ENCODE measurements at regions not wholly inside any gene's neighbourhood (a gene's known extent, or its start where the extent isn't known, plus 50 kb on each side); places are given as distances from the start of the nearest gene placed in this dataset.

GRCh38 chr2:191738003-191738402, 60.1 kb downstream of the NABP1 start:
- no peaks in the 10 kb centered on the region for H3K9me3 ChIP-seq
- no peaks in the 10 kb centered on the region for H3K36me3 ChIP-seq
- H3K27me3 ChIP-seq, result no peaks in the 10 kb centered on the region
- H3K27ac ChIP-seq, result no peak overlapping the region
- 88 to 95% methylated on average over 3 of the region's 3 CpGs for WGBS, 2 donors
- TF ChIP-seq CTCF (IDR thresholded peaks at IDR 0.05) (no peak), POLR2A (IDR thresholded peaks at IDR 0.05) (no peak), EP300 (IDR thresholded peaks at IDR 0.05) (no peak)
- no peaks in the 10 kb centered on the region for H3K4me1 ChIP-seq
- H3K4me3 ChIP-seq, result no peak overlapping the region
- no peak for DNase-seq (ENCODE audit: low spot score in 2 of 2)

GRCh38 chr2:191738667-191739066, 60.7 kb downstream of the NABP1 start:
- DNase-seq (ENCODE audit: low spot score in 2 of 2), result no peak
- no peaks in the 10 kb centered on the region for H3K9me3 ChIP-seq
- WGBS, 2 donors, result 70 to 79% methylated on average over 3 of the region's 3 CpGs
- no peaks in the 10 kb centered on the region for H3K36me3 ChIP-seq
- TF ChIP-seq CTCF (IDR thresholded peaks at IDR 0.05), result no peak
- TF ChIP-seq POLR2A (IDR thresholded peaks at IDR 0.05), result no peak
- TF ChIP-seq EP300 (IDR thresholded peaks at IDR 0.05), result no peak
- no peaks in the 10 kb centered on the region for H3K27me3 ChIP-seq
- H3K4me3 ChIP-seq, result no peak overlapping the region
- no peak overlapping the region for H3K27ac ChIP-seq
- no peaks in the 10 kb centered on the region for H3K4me1 ChIP-seq

- H3K27ac ChIP-seq, result no peak overlapping the region
- TF ChIP-seq CTCF (IDR thresholded peaks at IDR 0.05) (no peak), POLR2A (IDR thresholded peaks at IDR 0.05) (no peak), EP300 (IDR thresholded peaks at IDR 0.05) (no peak)
These were observed 61.3 kb downstream of the NABP1 start for GRCh38 chr2:191739194-191739593.

DNA sequence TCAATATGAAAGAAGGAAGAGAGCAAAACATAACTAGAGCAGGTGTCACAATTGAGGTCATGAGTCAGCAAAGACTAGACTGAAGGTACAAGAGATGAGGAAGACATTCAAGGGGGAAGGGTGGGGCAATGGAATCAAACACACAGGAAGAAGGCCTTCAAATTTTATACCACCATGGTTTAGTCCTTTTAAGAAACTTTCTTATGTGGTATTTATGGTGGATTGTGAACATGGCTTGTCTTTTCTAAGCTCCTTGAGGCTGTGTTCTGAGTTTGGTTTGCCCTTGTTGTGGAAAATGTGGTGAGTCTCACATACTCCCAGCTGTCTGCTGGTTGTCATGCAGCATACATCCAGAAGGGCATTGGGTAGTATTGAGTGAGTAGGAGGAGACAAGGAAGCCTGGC, 62.1 kb downstream of the NABP1 start:
- no peaks in the 10 kb centered on the region for H3K27me3 ChIP-seq
- DNase-seq (ENCODE audit: low spot score in 2 of 2), result no peak
- no peak overlapping the region for H3K27ac ChIP-seq
- no peaks in the 10 kb centered on the region for H3K4me1 ChIP-seq
- H3K9me3 ChIP-seq, result no peaks in the 10 kb centered on the region
- no peak overlapping the region for H3K4me3 ChIP-seq
- no peak for TF ChIP-seq CTCF (IDR thresholded peaks at IDR 0.05)
- TF ChIP-seq POLR2A (IDR thresholded peaks at IDR 0.05), result no peak
- no peak for TF ChIP-seq EP300 (IDR thresholded peaks at IDR 0.05)
- no peaks in the 10 kb centered on the region for H3K36me3 ChIP-seq

More at GRCh38 chr2:191739194-191739593, 61.3 kb downstream of the NABP1 start:
- no peaks in the 10 kb centered on the region for H3K4me1 ChIP-seq
- H3K27me3 ChIP-seq, result no peaks in the 10 kb centered on the region
- no peaks in the 10 kb centered on the region for H3K36me3 ChIP-seq
- no peak for DNase-seq (ENCODE audit: low spot score in 2 of 2)
- 65 to 72% methylated on average over 3 of the region's 3 CpGs for WGBS, 2 donors
- H3K4me3 ChIP-seq, result no peak overlapping the region
- H3K9me3 ChIP-seq, result no peaks in the 10 kb centered on the region

GRCh38 chr2:191740759-191741158, 62.8 kb downstream of the NABP1 start:
- TF ChIP-seq EP300 (IDR thresholded peaks at IDR 0.05), result no peak
- TF ChIP-seq CTCF (IDR thresholded peaks at IDR 0.05), result no peak
- TF ChIP-seq POLR2A (IDR thresholded peaks at IDR 0.05), result no peak
- H3K27me3 ChIP-seq, result no peaks in the 10 kb centered on the region
- WGBS, 2 donors, result 67 to 79% methylated on average over 3 of the region's 3 CpGs
- no peak for DNase-seq (ENCODE audit: low spot score in 2 of 2)
- no peaks in the 10 kb centered on the region for H3K9me3 ChIP-seq
- H3K4me3 ChIP-seq, result no peak overlapping the region
- H3K4me1 ChIP-seq, result no peaks in the 10 kb centered on the region
- H3K27ac ChIP-seq, result no peak overlapping the region
- H3K36me3 ChIP-seq, result no peaks in the 10 kb centered on the region

Data from tibial nerve (tissue), 4 donors.